Kidney capillary endothelial cell (primary cell): ENCODE measurements at regions not wholly inside any gene's neighbourhood (a gene's known extent, or its start where the extent isn't known, plus 50 kb on each side); places are given as distances from the start of the nearest gene placed in this dataset.

Experiments used
- DNase-seq: peaks from one replicate; pipeline ENCODE4 v3.0.0-alpha.2; 2018; ENCODE audit warnings: low spot score

- no peak for DNase-seq
Measured at GRCh38 chr14:101370593-101371569, 190.4 kb upstream of the DIO3 start.

DNA sequence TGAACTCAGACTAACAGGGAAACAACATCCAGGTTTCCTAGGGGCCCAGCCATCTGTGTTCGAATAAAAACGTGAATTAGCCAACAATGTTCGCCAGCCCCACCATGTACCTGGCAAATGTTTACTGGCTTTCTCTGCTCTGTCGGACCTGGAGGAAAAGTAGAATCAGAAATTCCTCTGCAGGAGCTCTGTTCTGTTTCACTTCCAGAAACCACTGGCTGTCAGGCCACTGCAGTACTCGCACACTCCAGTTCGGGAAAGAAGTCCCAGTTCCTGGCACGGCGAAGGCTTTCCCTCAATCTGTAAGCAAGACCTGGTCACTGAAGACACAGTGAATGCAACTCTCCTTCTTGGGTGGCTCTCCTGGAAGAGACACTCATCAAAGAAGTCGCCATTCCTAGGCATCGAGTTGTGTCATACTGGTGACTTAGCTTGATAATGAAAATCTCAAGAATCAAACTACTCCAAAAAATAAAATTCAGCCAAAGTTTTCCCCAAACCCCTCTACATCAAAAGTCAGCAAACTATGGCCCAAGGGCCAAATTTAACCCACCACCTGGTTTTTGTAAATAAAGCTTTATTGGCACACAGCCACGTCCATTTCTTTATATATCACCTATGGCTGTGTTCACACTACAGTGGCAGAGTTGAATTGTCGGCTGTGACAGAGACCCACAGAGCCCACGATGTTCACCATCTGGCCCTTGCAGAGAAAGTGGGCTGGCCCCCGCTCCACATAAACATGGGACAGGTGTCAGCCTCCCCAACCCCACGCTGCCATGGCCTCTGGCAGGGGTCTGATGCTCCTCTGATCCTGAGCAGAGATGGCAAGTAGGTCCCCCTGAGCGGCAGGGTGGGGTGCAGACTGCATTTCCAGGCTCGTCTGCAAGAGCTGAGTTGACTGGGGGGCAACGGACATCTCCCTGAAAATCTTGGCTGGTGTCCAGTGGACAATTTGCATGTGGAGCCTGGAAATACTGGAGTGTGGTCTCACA lies 189.2 kb upstream of the DIO3 start:
- DNase-seq = no peak

GRCh38 chr14:101372894-101373620 lies 188.2 kb upstream of the DIO3 start:
- DNase-seq = no peak

GRCh38 chr14:101373690-101374295 lies 187.5 kb upstream of the DIO3 start:
- no peak for DNase-seq

DNA sequence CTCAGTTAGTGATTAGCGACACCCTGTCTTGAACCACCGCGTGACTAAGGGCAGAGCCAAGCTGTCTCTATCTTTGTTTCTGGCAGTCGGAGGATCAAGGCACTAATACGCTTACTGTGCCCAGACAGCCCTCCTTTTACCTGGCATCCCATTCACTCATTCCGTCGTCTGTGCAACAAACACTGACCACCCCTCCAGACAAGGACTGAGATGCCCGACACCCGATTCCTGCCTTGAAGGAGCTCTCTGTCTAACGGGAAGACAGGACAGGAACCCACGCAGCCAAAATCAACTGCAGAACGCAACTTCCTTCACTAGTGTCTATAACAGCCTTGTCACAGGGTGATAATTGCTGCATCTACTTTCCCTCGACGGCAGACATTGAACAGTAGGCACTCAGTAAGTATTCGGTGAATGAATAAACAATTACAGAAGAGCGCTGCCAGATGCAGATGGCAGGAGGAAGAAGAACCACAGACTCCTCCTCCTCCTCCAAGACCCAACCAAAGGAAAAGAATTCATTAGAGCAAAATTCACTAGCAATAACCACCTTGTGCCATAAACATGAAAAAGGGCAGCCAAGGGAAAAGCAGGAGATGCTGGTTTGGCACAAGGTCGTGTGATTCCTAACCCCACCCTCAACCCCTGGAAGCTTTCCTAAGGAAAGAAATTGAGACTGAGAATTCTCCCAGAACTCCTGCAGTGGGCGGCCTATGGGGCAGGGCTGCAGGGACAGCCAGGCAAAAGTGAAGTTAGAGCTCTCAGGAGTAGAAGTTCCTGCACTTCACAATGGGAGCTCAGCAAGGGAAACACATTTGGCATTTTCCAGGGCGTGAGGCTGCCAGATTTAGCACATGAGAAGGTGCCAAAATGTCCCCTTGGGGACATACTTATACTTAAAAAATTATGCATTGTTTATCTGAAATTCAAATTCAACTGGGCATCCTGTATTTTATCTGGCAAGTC lies 186.6 kb upstream of the DIO3 start:
- no peak for DNase-seq

DNA sequence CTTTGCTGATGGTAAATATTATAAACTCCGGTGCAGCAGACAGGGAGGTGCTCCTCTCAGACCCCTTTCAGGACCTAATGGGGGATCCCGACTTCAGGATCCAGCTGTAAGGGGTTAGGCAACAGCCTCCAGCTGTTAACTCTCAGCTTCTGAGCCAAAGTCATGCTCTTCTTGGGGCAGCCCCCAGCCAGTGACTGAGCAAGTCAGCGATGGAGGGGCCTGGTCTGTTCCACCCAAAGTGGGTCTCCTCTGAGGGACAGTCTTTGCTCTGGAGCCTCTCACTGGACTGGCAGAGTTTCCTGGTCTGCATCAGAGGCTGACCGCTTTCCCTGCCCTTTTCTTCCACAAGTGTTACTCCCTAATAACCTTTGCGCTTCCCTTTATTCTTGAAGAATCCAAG lies 184.2 kb upstream of the DIO3 start:
- DNase-seq = no peak

DNA sequence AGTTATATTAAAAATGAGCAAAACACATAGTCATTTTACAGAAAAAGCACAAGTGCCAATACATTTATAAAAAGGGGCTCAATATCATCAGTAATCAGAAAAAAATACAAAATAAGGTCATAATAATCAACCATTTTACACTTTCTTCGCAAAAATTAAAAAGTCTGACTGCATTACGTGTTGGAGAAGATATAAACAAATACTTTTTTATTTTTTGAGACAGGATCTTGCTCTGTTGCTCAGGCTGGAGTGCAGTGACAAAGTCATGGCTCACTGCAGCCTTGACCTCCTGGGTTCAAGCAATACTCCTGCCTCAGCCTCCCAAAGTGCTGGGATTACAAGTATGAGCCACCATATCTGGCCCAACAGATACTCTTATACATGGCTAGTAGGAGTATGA lies 181.5 kb upstream of the DIO3 start:
- no peak for DNase-seq

DNA sequence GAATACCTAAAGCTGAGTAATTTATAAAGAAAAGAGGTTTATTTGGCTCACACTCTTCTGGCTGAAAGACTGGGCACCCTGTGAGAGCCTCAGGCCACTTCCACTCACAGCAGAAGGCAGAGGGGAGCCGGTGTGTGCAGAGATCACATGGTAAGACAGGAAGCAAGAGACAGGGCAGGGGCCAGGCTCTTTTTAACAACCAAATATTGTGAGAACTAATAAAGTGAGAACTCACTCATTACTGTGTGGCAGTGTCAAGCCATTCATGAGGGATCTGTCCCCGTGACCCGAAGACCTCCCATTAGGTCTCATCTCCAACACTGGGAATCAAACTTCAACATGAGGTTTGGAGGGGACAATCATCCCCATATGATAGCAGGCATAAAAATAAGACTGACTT lies 180.8 kb upstream of the DIO3 start:
- DNase-seq = no peak

DNA sequence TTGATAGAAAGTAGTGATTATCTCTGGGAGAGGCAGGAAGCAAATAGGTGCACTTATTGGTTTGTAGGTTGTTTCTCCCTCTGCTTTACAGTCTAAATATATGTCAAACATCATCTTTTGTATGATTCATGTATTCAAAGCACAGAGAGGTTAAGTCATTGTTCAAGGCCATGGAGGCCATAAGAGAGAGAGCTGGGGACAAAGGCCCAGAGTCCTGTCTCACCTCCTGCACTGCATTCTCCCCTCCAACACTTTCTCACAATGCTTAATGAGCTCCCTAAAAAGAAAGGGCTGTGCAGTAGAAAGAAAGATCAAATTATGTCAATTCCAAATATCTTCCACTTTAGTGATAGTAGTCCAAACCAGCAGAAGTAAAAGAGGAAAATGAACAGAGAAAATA lies 180.4 kb upstream of the DIO3 start:
- DNase-seq = no peak

- no peak for DNase-seq
Measured at GRCh38 chr14:101383737-101384338, 177.5 kb upstream of the DIO3 start.

DNA sequence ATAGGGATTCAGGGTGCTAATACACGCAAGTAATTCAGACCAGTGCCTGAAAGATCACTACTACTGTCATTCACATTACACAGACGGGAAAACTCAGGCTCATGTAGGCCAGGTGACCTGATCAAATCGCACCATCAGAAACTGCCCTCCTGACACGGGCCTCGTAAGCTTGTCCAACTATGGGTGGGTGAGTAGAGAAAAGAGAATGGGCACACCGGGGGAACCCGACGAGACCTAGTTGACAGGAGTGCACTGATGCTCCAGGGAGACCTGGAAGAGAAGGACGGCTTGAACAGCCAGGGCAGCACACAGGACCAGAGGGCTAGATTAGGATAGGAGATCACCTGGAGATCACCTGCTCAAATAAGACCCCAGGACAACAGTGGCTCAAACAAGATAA lies 166.9 kb upstream of the DIO3 start:
- DNase-seq = no peak

DNA sequence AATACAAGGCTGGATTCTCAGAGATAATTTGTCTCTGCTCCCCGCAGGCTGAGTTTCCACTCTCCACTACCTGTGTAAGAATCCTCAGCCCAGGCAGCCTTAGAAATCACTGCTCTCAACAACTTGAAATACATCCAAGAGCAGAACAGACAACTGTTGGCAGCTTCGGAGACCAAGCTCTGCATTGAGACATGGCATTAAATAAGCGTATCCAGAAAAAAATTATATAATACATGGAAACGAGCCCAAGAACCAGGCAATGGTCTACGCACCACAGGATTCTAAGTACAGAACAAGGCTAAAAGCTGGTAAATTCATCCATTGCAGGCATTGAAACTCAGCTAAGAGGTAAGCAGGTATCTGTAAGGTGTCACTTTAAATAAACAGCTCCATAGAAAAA lies 165.5 kb upstream of the DIO3 start:
- DNase-seq = no peak

GRCh38 chr14:101397206-101397605 lies 164.1 kb upstream of the DIO3 start:
- DNase-seq = no peak

GRCh38 chr14:101398011-101398410 lies 163.3 kb upstream of the DIO3 start:
- no peak for DNase-seq

DNA sequence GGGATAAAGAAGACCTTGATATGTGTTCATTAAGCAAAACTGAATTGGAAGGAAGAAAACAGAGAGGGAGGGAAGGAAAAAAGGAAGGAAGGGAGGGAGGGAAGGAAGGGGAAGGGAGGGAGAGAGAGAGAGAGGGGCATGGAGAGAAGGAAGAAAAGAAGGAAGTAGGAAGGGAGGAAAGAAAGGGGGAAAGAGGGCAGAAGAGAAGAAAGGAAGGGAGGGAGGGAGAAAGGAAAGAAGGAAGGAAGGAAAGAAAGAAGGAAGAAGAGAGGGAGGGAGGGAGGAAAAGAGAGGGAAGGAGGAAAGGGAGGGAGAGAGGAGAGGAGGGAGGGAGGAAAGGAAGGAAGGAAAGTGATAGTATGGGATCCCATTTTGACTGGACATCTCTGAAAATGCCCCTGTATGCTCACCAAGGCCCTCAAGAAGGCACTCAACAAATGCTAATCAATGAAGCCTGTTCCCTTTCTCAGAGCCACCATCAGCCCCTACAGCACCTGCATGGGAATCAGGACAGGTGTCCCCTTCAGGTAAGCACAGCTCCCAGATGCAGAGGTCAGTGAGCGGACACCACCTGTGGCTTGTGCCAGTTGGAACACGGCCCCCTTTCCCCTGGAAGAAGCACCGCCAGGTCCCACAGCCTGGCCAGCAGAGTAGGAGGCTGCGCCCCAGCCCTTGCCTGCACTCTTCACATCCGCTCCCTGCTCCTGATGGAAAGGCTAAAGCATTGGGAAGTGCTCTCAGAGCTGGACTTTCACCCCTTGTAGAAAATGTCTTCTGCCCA lies 161.4 kb upstream of the DIO3 start:
- no peak for DNase-seq

DNA sequence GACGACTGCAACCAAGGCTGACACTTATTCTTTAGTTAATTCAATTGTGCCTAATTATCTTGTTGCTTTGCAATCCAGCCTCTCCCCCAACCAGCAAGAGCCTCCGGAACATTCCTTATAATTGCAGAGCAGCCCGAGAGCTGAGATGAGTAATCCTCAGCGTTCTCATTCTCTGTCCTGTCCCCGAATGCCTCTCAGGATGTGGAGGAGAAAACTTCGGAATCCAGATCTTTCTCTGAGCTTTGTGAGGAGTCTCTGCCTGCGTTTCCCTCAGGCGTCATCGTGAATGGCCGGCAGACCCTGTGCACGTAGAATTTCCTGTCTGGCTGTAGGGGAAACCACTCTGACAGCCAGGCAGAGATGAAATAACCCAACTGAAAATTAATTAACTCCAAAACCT lies 160.5 kb upstream of the DIO3 start:
- DNase-seq = peak; percentile 67

DNA sequence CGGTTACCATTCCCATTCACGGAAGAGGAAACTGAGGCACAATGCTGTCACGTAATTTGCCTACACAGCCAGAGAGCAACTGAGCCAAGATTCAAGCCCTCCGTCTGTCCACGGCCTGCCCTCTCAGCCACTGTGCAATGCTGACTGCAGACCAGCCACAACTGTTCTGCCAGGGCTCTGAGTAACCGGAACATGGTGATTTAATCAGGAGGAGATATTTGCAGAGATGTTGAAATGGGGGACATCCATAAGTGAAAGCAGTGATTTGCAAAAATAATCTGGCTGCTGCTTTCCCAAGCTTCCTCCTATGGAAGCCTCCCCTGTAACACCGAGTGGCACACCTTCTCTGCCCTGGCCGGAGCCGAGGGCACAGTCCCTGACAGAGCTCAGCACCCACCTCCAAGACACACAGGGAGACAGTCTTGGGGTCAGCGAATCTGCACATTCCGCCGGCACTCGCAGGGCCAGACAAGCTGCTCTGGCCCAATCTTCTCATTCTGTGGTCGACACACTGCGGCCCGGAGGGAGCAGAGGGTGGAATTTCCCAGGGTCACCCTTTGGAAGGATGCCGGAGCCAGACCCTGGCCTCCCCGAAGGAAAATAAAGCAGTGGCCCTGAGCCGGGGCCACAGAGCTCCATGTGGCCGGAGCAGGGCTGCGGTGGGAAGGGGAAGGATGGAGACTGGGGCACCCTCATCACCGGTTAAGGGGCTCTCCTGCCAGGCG lies 158.2 kb upstream of the DIO3 start:
- no peak for DNase-seq

GRCh38 chr14:101404426-101405170 lies 156.7 kb upstream of the DIO3 start:
- DNase-seq = no peak
